ENCODE measurements at regions not wholly inside any gene's neighbourhood (a gene's known extent, or its start where the extent isn't known, plus 50 kb on each side); places are given as distances from the start of the nearest gene placed in this dataset.

DNA sequence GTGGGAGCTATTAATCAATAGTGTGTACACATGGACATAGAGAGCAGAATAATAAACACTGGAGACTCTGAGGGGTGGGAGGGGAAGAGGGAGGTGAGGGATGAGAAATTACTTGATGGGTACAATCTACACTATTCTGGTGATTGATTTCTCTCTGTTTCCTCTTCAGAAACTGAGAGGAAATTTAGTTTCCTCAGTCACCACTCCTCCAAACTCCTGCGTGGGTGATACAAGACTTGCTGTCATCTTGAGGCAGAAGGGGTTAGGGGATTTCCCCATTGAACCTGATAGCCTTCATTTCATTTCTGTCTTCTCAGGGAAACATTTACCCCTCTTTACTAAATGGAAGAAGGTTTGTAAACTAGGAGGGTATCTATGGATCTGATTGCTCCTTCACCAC lies 84.3 kb upstream of the ESR1 start:
- TF ChIP-seq FOSL2 (IDR thresholded peaks at IDR 0.05; ENCODE audit: borderline replicate concordance, low read depth) (no peak), EP300 (IDR thresholded peaks at IDR 0.05; ENCODE audit: borderline replicate concordance in 1 of 2, low read depth in 1 of 2, low read length in 1 of 2) (no peak)
- TF ChIP-seq, protein P1, sequence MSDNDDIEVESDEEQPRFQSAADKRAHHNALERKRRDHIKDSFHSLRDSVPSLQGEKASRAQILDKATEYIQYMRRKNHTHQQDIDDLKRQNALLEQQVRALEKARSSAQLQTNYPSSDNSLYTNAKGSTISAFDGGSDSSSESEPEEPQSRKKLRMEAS (IDR thresholded peaks at IDR 0.05; ENCODE audit: low read depth) = no peak
